ENCODE measurements at regions not wholly inside any gene's neighbourhood (a gene's known extent, or its start where the extent isn't known, plus 50 kb on each side); places are given as distances from the start of the nearest gene placed in this dataset.

DNA sequence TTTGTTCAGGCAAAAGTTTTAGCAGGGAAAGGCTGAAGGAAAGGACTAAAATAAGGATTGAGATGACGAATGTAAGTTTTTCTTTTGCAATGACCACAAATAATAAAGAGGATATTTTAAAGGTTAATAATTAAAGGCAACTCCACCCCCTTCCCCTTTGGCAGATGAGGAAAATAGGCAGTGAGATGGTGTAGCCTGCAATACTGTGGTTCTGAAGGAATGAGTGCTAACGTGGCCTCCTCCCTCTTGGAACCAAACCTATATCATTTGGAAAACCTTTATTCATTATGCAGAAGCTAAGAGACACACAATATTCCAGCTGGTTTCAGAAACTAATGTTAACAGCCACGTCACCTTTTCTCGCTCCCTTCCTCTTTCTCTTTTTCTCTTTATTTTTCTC lies 70.9 kb upstream of the COL1A2 start:
- DNase-seq, result no peak

DNA sequence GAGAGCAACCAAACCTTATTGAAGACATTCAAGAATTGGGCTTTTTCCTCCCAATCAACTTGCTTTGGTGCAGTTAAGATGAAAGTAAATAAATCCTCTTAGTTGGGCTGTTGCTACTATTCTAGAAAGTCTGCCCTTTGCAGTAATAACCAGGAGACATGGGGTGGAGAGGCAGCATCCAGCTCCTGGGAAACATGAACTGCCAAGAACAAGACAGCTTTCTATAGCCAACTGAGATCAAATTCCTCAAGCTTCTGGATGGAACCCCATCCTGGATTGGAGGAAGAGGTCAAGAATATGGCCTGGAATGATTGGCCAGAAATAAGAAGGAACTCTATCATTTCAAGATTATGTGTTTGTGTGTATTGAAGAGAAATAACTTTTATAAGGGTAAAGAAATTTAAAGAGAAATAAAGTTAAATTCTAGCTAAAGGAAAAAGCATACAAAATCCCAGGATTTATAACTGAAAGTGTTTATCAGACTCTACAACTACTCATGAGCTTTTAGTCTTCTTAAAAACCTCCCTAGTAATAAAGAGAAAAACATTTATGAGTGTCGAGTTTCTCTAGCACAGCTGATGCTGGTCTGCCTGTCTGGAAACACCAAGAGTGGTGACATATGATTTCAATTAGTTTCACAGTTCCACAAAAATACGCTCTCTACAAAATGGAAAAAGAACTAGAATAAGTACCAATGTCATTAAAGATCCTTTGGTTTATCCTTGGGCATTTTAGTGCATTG lies 70.1 kb upstream of the COL1A2 start:
- DNase-seq, result no peak

DNA sequence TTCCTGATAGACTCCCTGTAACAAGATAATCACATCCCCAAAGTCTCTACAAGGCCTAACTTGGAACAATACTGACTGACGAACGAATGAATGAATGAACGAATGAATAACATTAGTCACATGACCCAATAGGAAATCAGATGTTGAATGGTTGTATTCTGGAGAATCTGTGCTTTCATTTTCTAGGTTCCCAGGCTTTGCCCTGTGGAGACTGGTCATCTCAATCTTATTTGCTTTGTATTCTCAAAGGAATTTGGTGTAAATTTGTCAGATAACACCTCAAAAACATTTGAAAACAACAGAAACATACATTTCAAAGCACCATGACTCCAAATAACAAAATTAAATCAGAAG lies 69.6 kb upstream of the COL1A2 start:
- no peak for DNase-seq

DNA sequence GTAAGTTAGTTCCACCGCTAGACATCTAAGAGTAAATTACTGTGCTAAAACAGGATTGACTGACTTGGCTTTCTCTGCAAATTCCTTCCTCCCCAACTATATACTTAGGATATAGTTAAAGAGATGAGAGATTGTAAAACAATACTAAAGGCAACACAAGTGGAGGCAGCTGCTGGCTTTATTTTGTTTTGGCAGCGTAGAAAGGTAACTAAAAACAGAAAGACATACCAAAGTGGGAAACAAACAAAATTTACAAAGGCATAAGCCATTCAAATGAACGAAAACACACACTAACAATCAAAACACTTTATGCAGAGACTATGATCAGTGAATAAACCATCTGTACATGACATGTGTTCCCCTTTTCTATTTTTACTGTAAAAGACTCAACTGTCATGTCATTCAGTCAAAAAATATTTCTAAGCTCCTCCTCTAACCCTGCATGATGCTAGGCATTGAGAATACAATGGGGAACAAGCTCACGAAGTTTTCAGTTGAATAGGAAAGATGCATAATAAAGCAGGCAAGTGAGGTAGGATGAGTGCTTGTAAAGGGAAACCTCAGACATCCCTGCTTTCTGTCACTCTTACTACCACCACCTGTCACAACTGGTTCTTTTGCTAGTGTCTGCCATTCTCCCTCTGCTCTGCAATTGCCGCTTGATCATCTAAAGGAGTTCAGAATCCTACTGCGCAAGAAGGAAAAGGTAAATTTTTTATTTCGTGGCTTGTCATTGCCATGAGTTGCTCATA lies 64.2 kb upstream of the COL1A2 start:
- no peak for DNase-seq

DNA sequence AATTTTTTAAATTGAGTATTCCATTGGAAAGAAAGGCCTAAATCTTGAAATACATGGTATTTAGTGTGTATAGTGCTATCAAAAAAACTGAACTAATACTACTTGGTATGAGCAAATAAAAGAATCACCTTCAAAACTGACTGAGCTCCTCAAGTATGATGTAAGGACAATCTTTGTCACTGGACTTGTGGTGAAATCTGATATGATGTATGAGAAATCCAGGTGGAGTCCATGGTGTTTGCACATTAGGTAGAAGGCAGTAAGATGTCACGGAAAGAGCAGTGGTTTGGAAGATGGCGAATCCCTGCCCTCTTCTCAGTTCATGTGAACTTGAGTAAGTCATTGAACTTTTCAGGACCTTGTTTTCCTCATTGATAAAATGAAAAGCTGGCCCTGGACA lies 62.1 kb upstream of the COL1A2 start:
- DNase-seq, result no peak

DNA sequence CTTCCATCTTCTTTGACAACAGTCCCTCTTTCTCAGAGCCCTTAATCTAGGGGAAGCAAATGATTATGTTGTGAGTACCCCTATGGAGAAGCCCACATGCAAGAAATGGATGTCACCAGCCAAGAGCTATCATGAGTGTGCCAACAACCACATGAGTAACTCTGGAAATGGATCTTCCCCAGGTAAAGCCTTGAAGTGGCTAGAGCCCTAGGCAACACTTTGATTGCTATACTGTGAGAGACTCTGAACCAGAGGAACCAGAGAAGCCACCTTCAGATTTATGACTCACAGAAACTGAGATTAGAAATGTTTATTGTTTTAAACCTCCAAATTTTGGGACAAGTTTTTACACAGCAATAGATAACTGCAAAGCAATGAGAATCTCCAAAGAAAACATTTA lies 60.9 kb upstream of the COL1A2 start:
- no peak for DNase-seq

DNA sequence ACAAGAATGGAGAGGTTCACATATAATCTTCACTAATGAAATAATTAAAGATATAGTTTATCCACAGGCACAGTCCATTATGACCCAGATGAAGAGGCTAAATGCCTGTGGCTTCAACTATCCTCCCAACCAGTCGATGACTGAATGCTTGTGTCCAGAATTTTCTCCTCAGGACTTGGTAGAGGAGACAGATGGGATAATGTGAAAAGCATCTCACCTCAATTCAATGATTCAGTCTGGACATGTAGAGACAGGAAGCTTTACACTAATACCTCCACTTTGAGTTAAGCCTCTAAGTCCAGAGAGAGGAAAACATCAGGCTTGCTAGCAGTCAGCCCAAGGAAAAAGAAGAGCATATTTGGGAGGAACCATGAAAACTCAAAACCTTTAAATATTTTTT lies 59.1 kb upstream of the COL1A2 start:
- no peak for DNase-seq

DNA sequence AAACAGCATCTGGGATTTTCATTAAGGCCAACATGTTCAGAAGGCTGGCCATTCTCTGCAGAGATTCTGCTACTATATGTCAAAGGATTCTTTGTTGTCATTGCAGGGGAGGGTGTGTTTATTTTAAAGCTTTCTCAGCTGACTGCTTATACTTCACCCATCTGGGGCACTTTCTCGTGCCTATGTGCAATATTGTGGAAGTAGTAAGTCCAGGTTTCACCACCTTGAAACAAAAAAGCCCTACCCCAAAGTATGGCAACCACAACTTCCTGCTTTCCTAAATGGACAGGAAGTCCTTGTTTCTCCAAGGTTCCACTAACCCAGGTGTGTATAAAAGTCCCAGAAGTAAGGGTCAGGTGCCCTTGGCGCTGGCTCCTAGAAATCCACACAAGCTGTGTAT lies 58.7 kb upstream of the COL1A2 start:
- DNase-seq, result no peak

DNA sequence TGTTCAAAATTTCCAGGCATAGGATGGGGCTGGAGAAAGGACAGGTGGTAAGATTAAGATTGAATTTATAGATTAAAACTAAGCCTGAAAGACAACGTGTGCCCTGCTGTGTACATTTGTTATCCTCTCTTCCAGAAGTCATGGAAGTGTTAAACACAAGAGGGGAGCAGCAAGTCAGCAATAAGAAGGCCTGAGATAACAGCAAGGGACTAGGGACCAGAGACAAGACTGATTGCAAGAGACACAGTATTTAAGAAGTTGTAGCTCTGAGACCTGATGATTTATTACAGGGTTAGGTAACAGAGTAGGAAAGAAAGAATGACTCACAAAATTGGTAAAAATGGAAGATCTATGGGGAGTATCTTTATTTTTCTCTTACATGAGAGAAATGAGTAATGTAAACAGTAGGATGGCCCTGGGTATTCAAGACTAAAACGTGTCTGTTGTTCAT lies 55.7 kb upstream of the COL1A2 start:
- DNase-seq, result no peak

DNA sequence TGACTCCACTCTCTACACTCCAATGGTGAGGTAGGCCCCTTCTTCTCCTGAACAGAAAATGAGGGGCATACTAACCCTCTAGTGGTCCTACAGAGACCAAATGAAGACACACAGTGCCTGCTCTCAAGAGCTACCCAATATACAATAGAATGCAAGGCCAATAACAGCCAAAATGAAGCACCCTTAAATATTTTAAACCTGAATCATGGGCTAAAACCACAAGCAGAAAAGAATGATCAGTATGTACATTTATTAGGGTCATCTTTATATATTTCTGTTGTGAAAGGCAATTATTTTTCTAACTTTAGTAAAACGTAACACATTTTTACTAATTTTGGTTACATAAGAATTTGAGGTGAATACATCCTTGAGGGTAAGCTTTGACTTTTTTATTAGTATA lies 49.9 kb upstream of the COL1A2 start:
- no peak for DNase-seq

Data from activated CD4-positive, alpha-beta T cell treated with anti-CD3 and anti-CD28 coated beads, Interleukin-10, Interleukin-2, amounts not matched to agents 100 ng/mL and 50 ng/mL, durations not matched to agents 16 hours and 8 hours (primary cell).